ENCODE measurements at regions not wholly inside any gene's neighbourhood (a gene's known extent, or its start where the extent isn't known, plus 50 kb on each side); places are given as distances from the start of the nearest gene placed in this dataset.

DNA sequence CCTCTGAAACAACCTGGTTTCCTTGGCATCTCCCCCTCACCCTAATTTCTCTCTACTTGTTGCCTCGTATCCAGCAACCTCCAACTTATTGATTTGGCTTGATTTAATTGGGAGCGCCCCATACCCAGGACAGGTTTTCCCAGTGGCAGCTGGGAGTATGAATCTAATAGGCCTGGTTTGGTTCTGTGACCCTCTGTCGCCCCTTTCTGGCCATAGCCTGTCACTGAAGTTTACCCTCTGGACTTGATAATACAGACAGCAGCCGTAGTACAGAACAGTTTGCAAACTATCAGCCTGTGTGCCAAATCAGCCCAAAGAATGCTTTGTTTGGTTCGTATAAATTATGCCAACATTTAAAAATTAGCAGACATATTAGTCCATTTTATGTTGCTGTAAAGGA is 525.1 kb upstream of the GOLIM4 start:
- no peak overlapping the region for H3K27ac ChIP-seq
- TF ChIP-seq ZFX (IDR thresholded peaks at IDR 0.05): no peak
- TF ChIP-seq, protein P1, sequence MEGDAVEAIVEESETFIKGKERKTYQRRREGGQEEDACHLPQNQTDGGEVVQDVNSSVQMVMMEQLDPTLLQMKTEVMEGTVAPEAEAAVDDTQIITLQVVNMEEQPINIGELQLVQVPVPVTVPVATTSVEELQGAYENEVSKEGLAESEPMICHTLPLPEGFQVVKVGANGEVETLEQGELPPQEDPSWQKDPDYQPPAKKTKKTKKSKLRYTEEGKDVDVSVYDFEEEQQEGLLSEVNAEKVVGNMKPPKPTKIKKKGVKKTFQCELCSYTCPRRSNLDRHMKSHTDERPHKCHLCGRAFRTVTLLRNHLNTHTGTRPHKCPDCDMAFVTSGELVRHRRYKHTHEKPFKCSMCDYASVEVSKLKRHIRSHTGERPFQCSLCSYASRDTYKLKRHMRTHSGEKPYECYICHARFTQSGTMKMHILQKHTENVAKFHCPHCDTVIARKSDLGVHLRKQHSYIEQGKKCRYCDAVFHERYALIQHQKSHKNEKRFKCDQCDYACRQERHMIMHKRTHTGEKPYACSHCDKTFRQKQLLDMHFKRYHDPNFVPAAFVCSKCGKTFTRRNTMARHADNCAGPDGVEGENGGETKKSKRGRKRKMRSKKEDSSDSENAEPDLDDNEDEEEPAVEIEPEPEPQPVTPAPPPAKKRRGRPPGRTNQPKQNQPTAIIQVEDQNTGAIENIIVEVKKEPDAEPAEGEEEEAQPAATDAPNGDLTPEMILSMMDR (conservative IDR thresholded peaks at IDR 0.05): peak; percentile 92

DNA sequence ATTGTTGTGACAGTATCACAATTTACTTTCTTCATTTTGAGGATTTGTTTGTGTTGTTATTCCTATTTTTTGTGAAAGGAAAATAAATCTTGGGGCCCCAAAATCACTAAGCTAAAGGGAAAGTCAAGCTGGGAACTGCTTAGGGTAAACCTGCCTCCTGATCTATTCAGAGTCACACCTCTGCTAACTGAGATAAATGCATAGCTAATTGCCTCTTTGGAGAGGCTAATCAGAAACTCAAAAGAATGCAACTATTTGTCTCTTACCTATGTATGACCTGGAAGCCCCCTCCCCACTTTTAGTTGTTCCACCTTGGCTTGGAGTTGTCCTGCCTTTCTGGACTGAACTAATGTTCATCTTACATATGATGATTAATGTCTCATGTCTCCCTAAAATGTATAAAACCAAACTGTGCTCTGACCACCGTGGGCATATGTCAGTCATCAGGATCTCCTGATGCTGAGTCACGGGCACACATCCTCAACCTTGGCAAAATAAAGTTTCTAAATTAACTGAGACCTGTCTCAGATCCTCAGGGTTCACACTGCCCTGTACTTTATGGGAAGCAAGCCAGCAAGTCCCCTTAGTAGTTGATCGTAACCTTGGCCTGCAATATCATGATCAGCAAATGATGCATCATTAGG is 523.2 kb upstream of the GOLIM4 start:
- TF ChIP-seq, protein P1 (conservative IDR thresholded peaks at IDR 0.05): no peak
- TF ChIP-seq ZFX (IDR thresholded peaks at IDR 0.05): no peak
- no peak overlapping the region for H3K27ac ChIP-seq

DNA sequence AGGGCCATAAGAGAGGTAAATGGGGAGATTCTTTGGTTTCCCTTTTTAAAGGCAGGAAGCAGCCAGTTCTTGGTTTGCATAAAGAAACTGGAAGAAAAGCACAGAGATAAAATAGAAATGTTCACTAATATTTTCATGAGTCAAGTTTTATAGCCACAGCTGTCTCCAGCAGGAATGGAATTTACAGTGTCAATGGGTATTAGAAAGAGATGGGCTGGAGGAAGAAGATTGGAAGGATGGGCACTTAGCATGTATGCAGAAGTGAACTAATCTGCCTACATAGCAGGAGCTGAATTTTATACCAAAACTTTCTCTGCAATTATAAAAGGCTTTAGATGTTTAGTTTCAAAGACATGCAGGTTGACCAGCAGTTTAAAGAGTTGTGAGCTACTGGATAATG is 521.9 kb upstream of the GOLIM4 start:
- TF ChIP-seq ZFX (IDR thresholded peaks at IDR 0.05): no peak
- TF ChIP-seq, protein P1 (conservative IDR thresholded peaks at IDR 0.05): no peak
- H3K27ac ChIP-seq: no peak overlapping the region

DNA sequence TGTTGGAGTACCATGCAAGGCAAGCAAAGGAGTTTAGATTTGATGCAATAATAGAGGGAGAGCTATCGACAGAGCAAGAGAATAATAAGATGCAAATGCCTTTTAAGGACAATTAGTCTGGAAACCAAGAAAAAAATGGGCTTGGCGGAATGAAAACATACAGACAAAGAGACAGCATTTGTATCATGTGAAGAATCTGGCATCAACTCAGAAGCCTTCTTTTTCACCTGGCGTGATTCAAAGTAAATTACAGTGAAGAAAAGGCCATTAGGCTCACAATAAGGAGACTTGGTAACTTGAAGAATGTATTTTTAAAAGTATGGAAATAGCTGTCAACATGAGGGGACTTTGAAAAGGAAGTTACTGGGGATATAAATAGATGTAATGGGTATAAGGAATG is 521.2 kb upstream of the GOLIM4 start:
- TF ChIP-seq, protein P1 (conservative IDR thresholded peaks at IDR 0.05): no peak
- no peak for TF ChIP-seq ZFX (IDR thresholded peaks at IDR 0.05)
- no peak overlapping the region for H3K27ac ChIP-seq

DNA sequence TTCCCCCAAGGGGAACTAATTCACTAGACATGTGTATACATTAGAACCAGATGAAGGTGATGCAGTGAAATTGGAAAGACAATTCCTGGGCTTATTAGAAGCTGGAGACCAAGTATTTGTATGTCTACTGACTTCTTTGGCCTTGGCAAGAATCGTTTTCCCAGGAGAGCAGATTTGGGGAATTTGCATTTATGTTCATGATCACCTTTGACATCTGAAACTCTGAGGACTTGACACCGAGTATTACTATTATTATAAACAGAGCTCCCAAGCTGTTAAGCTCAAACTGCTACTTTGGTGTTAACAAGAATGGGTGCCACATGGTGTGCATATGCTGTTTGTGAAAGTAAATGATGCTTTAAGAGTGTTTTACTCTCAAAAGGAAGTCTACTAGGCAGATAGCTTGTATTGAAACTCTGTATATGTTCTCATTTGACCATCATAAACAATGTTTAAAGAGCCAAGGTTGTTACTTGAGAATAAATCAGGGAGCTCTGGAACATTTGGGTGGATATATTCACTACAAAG is 519.8 kb upstream of the GOLIM4 start:
- TF ChIP-seq, protein P1 (conservative IDR thresholded peaks at IDR 0.05): no peak
- no peak for TF ChIP-seq ZFX (IDR thresholded peaks at IDR 0.05)
- H3K27ac ChIP-seq: no peak overlapping the region

DNA sequence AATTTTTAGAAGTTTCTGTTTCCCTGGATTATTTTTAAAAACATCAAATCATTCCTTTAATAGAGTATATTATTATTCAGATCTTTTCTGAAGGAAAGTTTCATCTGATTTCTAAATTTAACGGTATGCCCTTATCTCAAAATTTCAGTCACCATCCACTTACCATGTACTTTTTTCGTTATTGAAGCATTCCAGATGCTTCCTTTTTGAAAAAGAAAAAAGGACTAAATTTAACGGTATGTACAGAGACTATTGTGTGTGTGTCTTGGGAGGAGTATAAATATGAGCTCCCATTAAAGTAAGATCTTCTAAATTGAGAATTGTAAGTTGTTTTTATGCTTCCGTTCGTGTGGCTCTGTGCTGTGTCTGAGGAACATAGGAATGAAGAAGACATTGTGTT is 517.4 kb upstream of the GOLIM4 start:
- TF ChIP-seq ZFX (IDR thresholded peaks at IDR 0.05): no peak
- TF ChIP-seq, protein P1 (conservative IDR thresholded peaks at IDR 0.05): no peak

DNA sequence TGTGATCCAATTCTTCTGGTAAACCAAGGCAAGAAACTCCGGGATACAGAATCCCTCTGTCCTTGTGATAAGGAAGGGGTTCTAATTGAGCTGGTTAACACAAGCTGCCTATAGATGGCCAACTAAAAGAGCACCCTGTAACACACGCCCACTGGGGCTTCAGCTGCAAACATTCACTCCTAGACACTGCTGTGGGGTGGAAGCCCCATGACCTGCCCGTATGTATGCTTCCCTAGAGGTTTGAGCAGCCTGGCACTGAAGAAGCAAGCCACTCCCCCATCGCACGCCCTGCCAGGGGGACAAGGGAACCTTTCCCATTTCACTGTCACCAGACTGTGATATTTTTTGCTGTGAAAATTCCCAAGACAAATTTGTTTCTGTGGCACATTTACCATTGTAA is 516.9 kb upstream of the GOLIM4 start:
- H3K27ac ChIP-seq: no peak overlapping the region

More for the DNA sequence above, 517.4 kb upstream of the GOLIM4 start:
- H3K27ac ChIP-seq: no peak overlapping the region

More for the DNA sequence above, 516.9 kb upstream of the GOLIM4 start:
- TF ChIP-seq, protein P1 (conservative IDR thresholded peaks at IDR 0.05): no peak
- no peak for TF ChIP-seq ZFX (IDR thresholded peaks at IDR 0.05)
